H1 (cell line): ENCODE measurements at regions not wholly inside any gene's neighbourhood (a gene's known extent, or its start where the extent isn't known, plus 50 kb on each side); places are given as distances from the start of the nearest gene placed in this dataset.

Source experiments
- CTCF ChIA-PET: fragments of 300-600 bp; sonication (Branson Sonifier 250); formaldehyde crosslinking; loops from one replicate; lab custom pipeline; 2021; ENCODE audit not compliant: partially characterized antibody; lab: Charles Lee
- POLR2A ChIA-PET: fragments of 300-600 bp; sonication (Branson Sonifier 250); formaldehyde crosslinking; loops from one replicate; lab custom pipeline; 2021; ENCODE audit warnings: inconsistent platforms; ENCODE audit not compliant: partially characterized antibody; lab: Charles Lee
- DNase-seq, 2 experiments: peaks; one replicate each; pipeline versions ENCODE4 v3.0.0 to v3.0.0-alpha.2; 2010 to 2022; ENCODE audit warnings: low spot score in 2 of 2, low read depth in 1 of 2, mixed read lengths in 1 of 2
- FAIRE-seq: peaks from 2 replicates; lab custom pipeline; 2011; peaks lifted over from hg19 to GRCh38; lab: Jason Lieb, UNC
- H2AFZ ChIP-seq: 2 replicates; pipeline ENCODE4 v1.8.1; 2012; ENCODE audit warnings: low read length, inconsistent platforms
- H2AK5ac ChIP-seq: 2 replicates; pipeline ENCODE4 v1.6.1; 2013; ENCODE audit warnings: low read depth, low read length
- H2BK120ac ChIP-seq: replicated peaks from 2 replicates; pipeline ENCODE3; 2013; ENCODE audit warnings: low read depth, low read length, inconsistent platforms
- H2BK12ac ChIP-seq: 2 replicates; pipeline ENCODE4 v1.6.1; 2013; ENCODE audit warnings: low read depth, low read length
- H2BK15ac ChIP-seq: 2 replicates; pipeline ENCODE4 v1.6.1; 2013; ENCODE audit warnings: low read length
- H2BK20ac ChIP-seq: 2 replicates; pipeline ENCODE4 v1.6.1; 2013; ENCODE audit warnings: low read length
- H2BK5ac ChIP-seq: 2 replicates; pipeline ENCODE4 v1.6.1; 2013; ENCODE audit warnings: low read depth, low read length
- H3K14ac ChIP-seq: 2 replicates; pipeline ENCODE4 v1.6.1; 2013; ENCODE audit warnings: inconsistent platforms; ENCODE audit not compliant: insufficient read length
- H3K18ac ChIP-seq: 2 replicates; pipeline ENCODE4 v1.6.1; 2013; ENCODE audit warnings: low read length; ENCODE audit errors: extremely low read depth
- H3K23ac ChIP-seq: 2 replicates; pipeline ENCODE4 v1.6.1; 2013; ENCODE audit warnings: inconsistent platforms; ENCODE audit not compliant: insufficient read length
- H3K23me2 ChIP-seq: 2 replicates; pipeline ENCODE4 v1.6.1; 2013; ENCODE audit warnings: low read depth, low read length
- H3K27ac ChIP-seq: 2 replicates; pipeline ENCODE4 v1.6.1; 2011; ENCODE audit warnings: low read depth, low read length, inconsistent platforms
- H3K27me3 ChIP-seq, 4 experiments: replicated peaks in 1 of 4; 1 replicate in 1 of 4; 2 replicates in 3 of 4; pipeline versions ENCODE4 v1.6.1 to v1.8.1; 2011 to 2013; ENCODE audit warnings: low read length in 3 of 4, mild to moderate bottlenecking in 3 of 4, inconsistent platforms in 2 of 4, mixed read lengths in 2 of 4, moderate library complexity in 1 of 4; ENCODE audit not compliant: control insufficient read depth in 3 of 4, insufficient read depth in 3 of 4; ENCODE audit errors: extremely low read depth in 1 of 4
- H3K36me3 ChIP-seq, 4 experiments: 2 replicates each; pipeline versions ENCODE4 v1.6.1 to v1.8.1; 2011 to 2013; ENCODE audit warnings: mild to moderate bottlenecking in 4 of 4, low read length in 3 of 4, moderate library complexity in 2 of 4, control low read depth in 1 of 4, inconsistent platforms in 1 of 4; ENCODE audit not compliant: insufficient read depth in 4 of 4, control insufficient read depth in 2 of 4
- H3K4ac ChIP-seq: replicated peaks from 2 replicates; pipeline ENCODE3; 2013; ENCODE audit warnings: low read length, low read depth, mixed read lengths, inconsistent platforms; ENCODE audit not compliant: insufficient read length
- H3K4me1 ChIP-seq, 4 experiments: replicated peaks in 1 of 4; 1 replicate in 1 of 4; 2 replicates in 3 of 4; pipeline versions ENCODE4 v1.6.1 to v1.8.1; 2011 to 2013; ENCODE audit warnings: low read length in 3 of 4, inconsistent platforms in 2 of 4, mixed read lengths in 1 of 4; ENCODE audit not compliant: insufficient read depth in 4 of 4, control insufficient read depth in 3 of 4
- H3K4me2 ChIP-seq, 2 experiments: 2 replicates each; pipeline versions ENCODE4 v1.6.1 to v1.8.1; 2011 to 2013; ENCODE audit warnings: low read depth in 2 of 2, low read length in 2 of 2, control low read depth in 1 of 2, inconsistent platforms in 1 of 2, mild to moderate bottlenecking in 1 of 2; ENCODE audit not compliant: insufficient read depth in 1 of 2
- H3K4me3 ChIP-seq, 4 experiments: fragments of 200-600, 300-600 bp in 1 of 4; sonication (generic), shearing (Covaris generic), sonication (Bioruptor Twin) in 1 of 4; 2 replicates each; pipeline versions ENCODE4 v1.5.1 to v1.8.1; 2011 to 2016; ENCODE audit warnings: low read length in 4 of 4, low read depth in 3 of 4, control low read depth in 2 of 4, inconsistent platforms in 2 of 4, mild to moderate bottlenecking in 2 of 4, mixed read lengths in 1 of 4, moderate library complexity in 1 of 4; ENCODE audit not compliant: insufficient read depth in 2 of 4; ENCODE audit errors: extremely low read depth in 1 of 4
- H3K56ac ChIP-seq: replicated peaks from 2 replicates; pipeline ENCODE3; 2013; ENCODE audit warnings: low read depth, mild to moderate bottlenecking, mixed read lengths, low read length, inconsistent platforms; ENCODE audit not compliant: insufficient read length
- H3K79me1 ChIP-seq: 2 replicates; pipeline ENCODE4 v1.6.1; 2013; ENCODE audit warnings: low read depth, low read length, control low read depth
- H3K79me2 ChIP-seq, 2 experiments: 2 replicates each; pipeline versions ENCODE4 v1.6.1 to v1.8.1; 2012 to 2013; ENCODE audit warnings: low read length in 2 of 2, mild to moderate bottlenecking in 2 of 2, inconsistent platforms in 1 of 2; ENCODE audit not compliant: insufficient read depth in 2 of 2, control insufficient read depth in 1 of 2
- H3K9ac ChIP-seq, 4 experiments: replicated peaks in 1 of 4; 1 replicate in 1 of 4; 2 replicates in 3 of 4; pipeline versions ENCODE4 v1.6.1 to v1.8.1; 2011 to 2013; ENCODE audit warnings: low read depth in 3 of 4, low read length in 3 of 4, control low read depth in 2 of 4, mild to moderate bottlenecking in 2 of 4, moderate library complexity in 2 of 4, inconsistent platforms in 1 of 4; ENCODE audit errors: extremely low read depth in 1 of 4
- H3K9me3 ChIP-seq, 2 experiments: 2 replicates each; pipeline versions ENCODE4 v1.6.1 to v1.8.1; 2012 to 2013; ENCODE audit warnings: mild to moderate bottlenecking in 2 of 2, moderate library complexity in 2 of 2, control low read depth in 1 of 2, inconsistent platforms in 1 of 2, low read depth in 1 of 2, low read length in 1 of 2, mixed read lengths in 1 of 2; ENCODE audit not compliant: insufficient read depth in 2 of 2
- H4K20me1 ChIP-seq, 2 experiments: replicated peaks in 1 of 2; 2 replicates each; pipeline versions ENCODE3 to v1.8.1; 2011 to 2013; ENCODE audit warnings: inconsistent platforms in 2 of 2, low read length in 2 of 2, mild to moderate bottlenecking in 1 of 2; ENCODE audit not compliant: insufficient read depth in 2 of 2, control insufficient read depth in 1 of 2
- H4K5ac ChIP-seq: 2 replicates; pipeline ENCODE4 v1.6.1; 2013; ENCODE audit warnings: low read length, low read depth, mixed read lengths, inconsistent platforms; ENCODE audit not compliant: insufficient read length
- H4K8ac ChIP-seq: 2 replicates; pipeline ENCODE4 v1.8.0; 2013; ENCODE audit warnings: mild to moderate bottlenecking, moderate library complexity, low read length, inconsistent platforms; ENCODE audit not compliant: insufficient read depth; ENCODE audit errors: extremely low read depth
- H4K91ac ChIP-seq: replicated peaks from 2 replicates; pipeline ENCODE3; 2013; ENCODE audit warnings: low read length, mixed read lengths, inconsistent platforms; ENCODE audit not compliant: insufficient read length
- CBX8 ChIP-seq: fragments of 300-800, 300-1000 bp; sonication (generic); IDR thresholded peaks from 2 replicates; pipeline ENCODE4 v1.7.1; 2016; ENCODE audit warnings: low read depth, low read length, borderline replicate concordance
- RAD21 ChIP-seq, 2 experiments: IDR thresholded peaks in 1 of 2; conservative IDR thresholded peaks in 1 of 2; 2 replicates each; pipeline ENCODE4 v1.6.1; 2011; ENCODE audit warnings: low read depth in 2 of 2, low read length in 2 of 2, improper control_type of control experiment in 1 of 2, inconsistent platforms in 1 of 2, mild to moderate bottlenecking in 1 of 2, moderate library complexity in 1 of 2
- TF ChIP-seq, protein P1 (sequence below), 3 experiments: IDR thresholded peaks; 1 replicate in 2 of 3; 2 replicates in 1 of 3; pipeline versions ENCODE4 v1.5.1 to v1.6.1; 2011; ENCODE audit warnings: low read length in 3 of 3, mild to moderate bottlenecking in 3 of 3, inconsistent platforms in 2 of 3, low read depth in 1 of 3, moderate library complexity in 1 of 3; ENCODE audit not compliant: insufficient read depth in 1 of 3; ENCODE audit errors: control extremely low read depth in 1 of 3

DNA sequence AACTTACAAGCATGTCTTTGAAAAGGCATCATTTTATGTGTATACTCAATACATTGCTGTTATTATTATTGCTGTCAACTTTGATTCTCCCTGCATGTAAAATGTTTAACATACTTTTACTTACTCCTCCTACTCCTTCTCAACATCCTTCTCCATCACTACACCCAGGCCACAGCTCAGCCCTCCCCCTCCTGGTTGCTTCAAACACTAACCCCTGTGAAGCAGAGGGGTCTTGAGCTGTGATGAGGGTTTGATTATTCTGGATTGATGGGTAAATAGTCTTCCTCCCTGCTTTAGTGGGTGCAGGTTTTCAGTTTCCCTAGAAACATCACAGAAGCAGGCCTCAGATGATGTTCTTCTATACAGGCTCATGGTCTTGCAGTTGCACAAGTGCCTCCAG is 221.0 kb downstream of the OSR1 start:
- CTCF ChIA-PET: interaction anchor here (0.6 to 1.6 kb wide), 5 partner anchors 16 to 282 kb away, joined by 3 to 6 read pairs (median 3); no protein-coding TSS in a partner anchor
- POLR2A ChIA-PET: interaction anchor here (0.8 kb wide), 1 partner anchor 16 kb away, joined by 3 read pairs; no protein-coding TSS in a partner anchor

More for the DNA sequence above, 221.0 kb downstream of the OSR1 start:
- H3K23ac ChIP-seq: no peak overlapping the region
- no peak overlapping the region for H2BK5ac ChIP-seq
- H3K27ac ChIP-seq: no peak overlapping the region
- H3K9me3 ChIP-seq: no peaks in the 10 kb centered on the region
- no peaks in the 10 kb centered on the region for H3K36me3 ChIP-seq
- FAIRE-seq (no peak), DNase-seq (no peak)
- H3K4me3 ChIP-seq: no peak overlapping the region
- no peak overlapping the region for H2AK5ac ChIP-seq
- H2BK15ac ChIP-seq: no peak overlapping the region
- H4K20me1 ChIP-seq: no peaks in the 10 kb centered on the region
- H3K79me1 ChIP-seq: no peaks in the 10 kb centered on the region
- H3K9ac ChIP-seq: no peak overlapping the region
- H4K8ac ChIP-seq: no peak overlapping the region
- H3K14ac ChIP-seq: no peak overlapping the region
- H4K5ac ChIP-seq: no peak overlapping the region
- no peak overlapping the region for H3K4me2 ChIP-seq
- H2BK120ac ChIP-seq: no peak overlapping the region
- no peak overlapping the region for H3K56ac ChIP-seq
- no peak overlapping the region for H2AFZ ChIP-seq
- H2BK12ac ChIP-seq: no peak overlapping the region
- no peak overlapping the region for H4K91ac ChIP-seq
- H2BK20ac ChIP-seq: no peak overlapping the region
- no peak overlapping the region for H3K18ac ChIP-seq
- H3K23me2 ChIP-seq: no peaks in the 10 kb centered on the region
- TF ChIP-seq, protein P1, sequence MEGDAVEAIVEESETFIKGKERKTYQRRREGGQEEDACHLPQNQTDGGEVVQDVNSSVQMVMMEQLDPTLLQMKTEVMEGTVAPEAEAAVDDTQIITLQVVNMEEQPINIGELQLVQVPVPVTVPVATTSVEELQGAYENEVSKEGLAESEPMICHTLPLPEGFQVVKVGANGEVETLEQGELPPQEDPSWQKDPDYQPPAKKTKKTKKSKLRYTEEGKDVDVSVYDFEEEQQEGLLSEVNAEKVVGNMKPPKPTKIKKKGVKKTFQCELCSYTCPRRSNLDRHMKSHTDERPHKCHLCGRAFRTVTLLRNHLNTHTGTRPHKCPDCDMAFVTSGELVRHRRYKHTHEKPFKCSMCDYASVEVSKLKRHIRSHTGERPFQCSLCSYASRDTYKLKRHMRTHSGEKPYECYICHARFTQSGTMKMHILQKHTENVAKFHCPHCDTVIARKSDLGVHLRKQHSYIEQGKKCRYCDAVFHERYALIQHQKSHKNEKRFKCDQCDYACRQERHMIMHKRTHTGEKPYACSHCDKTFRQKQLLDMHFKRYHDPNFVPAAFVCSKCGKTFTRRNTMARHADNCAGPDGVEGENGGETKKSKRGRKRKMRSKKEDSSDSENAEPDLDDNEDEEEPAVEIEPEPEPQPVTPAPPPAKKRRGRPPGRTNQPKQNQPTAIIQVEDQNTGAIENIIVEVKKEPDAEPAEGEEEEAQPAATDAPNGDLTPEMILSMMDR (IDR thresholded peaks at IDR 0.05; ENCODE audit: control extremely low read depth in 1 of 3, insufficient read depth in 1 of 3, low read depth in 1 of 3, low read length in 3 of 3): peak in 1 of 3 experiments; percentile 32; a peak in 1 of 4 replicates
- TF ChIP-seq RAD21 (IDR thresholded peaks at IDR 0.05 in 1 of 2, conservative IDR thresholded peaks at IDR 0.05 in 1 of 2; ENCODE audit: low read depth in 2 of 2, low read length in 2 of 2) (peak; percentile 34 to 52; a peak in 3 of 4 replicates), CBX8 (no peak)
- no peaks in the 10 kb centered on the region for H3K27me3 ChIP-seq
- no peaks in the 10 kb centered on the region for H3K79me2 ChIP-seq
- no peak overlapping the region for H3K4ac ChIP-seq
- H3K4me1 ChIP-seq: peaks cover 0 to 7% (median 2%) of the 10 kb centered on the region in 4 experiments; a peak in 2 of 7 replicates
